ENCODE measurements at regions not wholly inside any gene's neighbourhood (a gene's known extent, or its start where the extent isn't known, plus 50 kb on each side); places are given as distances from the start of the nearest gene placed in this dataset.

DNA sequence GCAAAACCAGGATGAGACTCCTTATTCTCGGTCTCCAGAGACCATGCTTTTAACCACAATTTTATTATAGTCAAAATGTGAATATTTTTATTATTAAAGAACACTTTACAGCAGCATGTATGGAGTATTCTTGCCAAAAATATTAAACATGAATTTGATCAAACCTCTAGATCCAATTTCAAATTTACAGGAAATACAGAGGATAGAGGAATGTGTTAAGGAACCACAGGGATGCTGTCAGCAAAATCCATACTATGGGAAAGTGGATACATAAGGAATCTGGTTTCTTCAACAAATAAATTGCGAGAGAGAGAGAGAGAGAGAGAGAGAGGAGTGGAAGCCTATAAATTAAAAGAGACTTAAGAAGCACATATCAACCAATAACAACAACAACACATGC is 348.2 kb upstream of the NUDT12 start:
- no peak for TF ChIP-seq CTCF (tag by site-specific recombination; IDR thresholded peaks at IDR 0.05)
- no peak for TF ChIP-seq GLI4 (tag by site-specific recombination; IDR thresholded peaks at IDR 0.05)

Data from HEK293 (cell line).